ENCODE measurements at regions not wholly inside any gene's neighbourhood (a gene's known extent, or its start where the extent isn't known, plus 50 kb on each side); places are given as distances from the start of the nearest gene placed in this dataset.

DNA sequence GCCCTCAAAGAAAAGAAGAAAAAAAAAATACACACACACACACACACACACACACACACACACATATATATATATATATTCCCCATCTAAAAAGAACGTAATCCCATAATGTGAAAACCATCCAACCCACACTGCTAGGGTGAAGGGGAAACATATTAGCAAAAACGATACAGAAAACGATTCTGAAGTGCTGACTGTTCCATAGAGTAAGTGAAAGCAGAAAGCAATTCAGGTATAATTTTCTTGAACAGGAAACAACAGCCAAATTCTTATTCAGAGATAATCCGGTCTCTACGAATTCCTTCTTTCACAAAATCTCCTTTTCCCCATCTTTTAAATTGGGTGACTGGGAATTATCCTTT, 393.5 kb downstream of the NOVA1 start:
- no peak for DNase-seq (ENCODE audit: low spot score)

DNA sequence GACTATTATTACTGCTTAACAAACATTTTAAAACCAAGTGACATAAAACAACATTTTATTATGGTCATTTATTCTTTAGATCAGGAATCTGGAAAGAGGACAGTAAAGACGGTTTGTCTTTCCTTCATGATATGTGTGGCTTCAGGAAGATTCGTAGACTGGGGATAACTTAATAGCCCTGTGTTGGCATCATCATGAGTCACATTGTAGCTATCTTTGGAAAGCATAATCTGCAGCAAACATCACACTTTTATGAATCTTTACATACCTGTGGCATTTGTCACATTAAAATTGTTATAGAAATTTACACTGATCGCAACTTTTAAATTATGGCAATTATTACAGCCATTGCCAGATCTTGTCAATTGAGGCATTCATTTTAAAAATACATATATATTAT, 397.1 kb downstream of the NOVA1 start:
- no peak for DNase-seq (ENCODE audit: low spot score)

DNA sequence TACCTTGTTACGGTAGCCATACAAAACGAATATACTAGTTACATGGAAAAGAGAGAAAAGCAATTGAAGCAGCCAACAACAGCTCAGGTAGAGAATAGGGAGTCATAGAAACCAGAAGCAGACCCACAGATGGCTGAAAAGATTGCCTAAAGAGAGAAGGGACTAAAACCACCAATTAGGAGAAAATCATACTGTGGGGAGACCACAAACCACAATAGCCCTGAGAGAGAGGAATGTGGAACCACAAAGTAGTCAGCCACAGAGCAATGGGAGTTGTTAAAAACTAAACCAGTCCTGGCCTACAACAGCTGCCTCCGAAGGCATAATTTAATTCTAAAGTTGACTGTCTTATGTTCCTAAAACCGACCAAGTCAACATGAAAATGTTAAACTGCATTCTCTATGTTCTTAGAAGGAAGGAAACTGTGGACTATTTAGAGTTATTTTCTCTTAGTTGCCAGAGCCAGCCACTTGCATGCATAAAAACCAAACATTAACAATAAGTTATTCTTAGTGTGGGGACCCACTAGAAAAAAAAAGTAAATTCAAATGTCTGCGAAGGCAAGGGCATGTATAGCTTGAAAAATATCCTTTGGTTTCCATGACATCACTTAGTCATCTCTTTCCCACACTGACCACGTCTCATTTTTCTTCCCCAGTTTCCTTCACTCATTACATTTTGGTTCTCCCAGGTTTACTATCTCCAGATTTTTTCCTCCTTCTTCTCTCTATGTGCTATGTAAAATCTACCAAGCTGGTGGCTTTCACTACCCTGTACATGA, 398.1 kb downstream of the NOVA1 start:
- DNase-seq (ENCODE audit: low spot score), result no peak

DNA sequence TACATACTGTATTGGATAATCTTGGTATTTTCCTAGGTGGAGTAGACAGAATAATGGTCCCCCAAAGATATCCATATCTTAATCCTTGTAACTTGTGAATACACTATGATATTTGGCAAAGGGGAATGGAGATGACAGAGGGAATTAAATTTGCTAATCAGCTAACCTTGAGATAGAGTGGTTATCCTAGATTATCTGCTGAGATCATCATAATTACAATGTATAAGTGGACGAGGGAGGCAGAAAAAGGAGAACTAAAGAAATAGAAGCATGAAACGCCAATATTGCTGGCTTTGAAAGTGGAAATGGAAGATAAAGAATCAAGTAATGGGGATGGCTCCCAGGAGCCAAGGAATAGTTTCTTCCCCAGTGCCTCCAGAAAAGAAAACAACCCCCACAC, 398.7 kb downstream of the NOVA1 start:
- DNase-seq (ENCODE audit: low spot score), result no peak

DNA sequence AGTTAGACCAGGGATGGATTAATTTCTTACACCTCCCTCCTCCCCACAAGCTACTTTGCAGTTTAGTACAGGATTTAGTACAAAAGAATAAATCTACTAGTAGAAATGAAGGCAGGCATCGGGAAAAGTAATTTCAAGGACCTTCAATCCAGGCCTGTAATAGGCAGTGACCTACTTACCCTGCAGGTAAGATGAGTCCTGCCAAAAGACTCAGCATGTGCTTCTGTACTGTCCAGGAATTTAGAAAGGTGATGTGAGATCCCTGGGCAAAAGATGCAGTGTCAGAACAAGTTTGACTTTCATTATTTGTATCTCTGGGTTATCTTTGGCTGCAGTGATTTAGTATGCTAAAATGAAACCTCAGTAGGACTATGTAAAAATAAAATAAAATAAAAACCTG, 403.0 kb downstream of the NOVA1 start:
- no peak for DNase-seq (ENCODE audit: low spot score)

DNA sequence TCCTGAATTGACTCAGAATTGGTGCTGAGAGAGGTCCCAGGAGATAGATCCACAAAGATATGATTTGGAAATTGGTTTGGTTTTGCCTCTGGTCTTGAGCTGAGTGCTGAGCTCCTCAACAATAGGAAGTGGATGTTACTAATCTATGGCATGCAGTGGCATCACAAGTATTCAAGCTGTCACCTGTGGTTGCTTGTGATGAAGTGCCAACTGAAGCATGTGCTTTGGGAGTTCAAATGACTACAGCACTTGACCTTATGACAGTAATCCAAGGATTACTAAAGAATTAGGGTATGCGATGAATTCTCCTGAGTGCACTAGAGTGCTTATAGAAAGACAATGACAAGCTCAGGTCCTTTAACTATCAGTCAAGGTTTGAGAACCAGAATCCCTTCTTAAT, 406.2 kb downstream of the NOVA1 start:
- no peak for DNase-seq (ENCODE audit: low spot score)

DNA sequence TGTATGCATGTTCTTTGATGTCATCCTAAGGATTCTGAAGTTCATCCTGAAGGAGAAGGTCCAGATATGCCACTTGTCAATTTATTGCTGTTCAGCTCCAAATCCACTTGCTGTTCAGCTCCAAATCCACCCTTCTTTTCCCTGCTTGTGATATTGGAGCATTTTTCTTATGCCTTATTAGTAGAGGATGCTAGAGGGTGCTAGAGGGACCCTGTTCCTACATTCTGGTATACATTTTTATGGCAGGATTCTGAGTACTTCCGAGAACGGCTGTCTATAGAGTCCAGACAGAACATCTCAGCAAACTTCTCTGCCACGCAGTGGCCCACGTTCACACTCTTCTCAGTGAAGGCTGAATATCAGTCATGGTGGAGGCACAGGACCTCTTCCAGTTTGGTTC, 406.7 kb downstream of the NOVA1 start:
- DNase-seq (ENCODE audit: low spot score), result no peak

DNA sequence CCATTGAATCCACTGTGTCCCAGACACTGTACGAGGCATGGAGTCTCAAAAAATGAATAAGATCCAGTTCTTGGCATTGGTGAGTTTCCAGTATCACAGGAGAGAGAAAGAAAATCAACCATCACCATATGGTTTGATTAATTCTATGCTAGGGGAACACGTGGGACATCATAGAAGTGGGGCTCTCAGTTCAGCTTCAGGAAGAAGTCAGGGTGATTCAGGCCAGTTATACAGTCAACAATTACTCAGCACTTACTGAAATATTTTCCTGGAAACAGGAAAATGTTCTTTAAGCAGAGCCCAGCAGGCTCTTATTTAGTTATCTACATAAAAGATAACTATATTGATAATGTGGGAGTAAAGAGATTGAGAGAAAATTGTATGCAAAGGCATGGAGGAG, 407.2 kb downstream of the NOVA1 start:
- no peak for DNase-seq (ENCODE audit: low spot score)

DNA sequence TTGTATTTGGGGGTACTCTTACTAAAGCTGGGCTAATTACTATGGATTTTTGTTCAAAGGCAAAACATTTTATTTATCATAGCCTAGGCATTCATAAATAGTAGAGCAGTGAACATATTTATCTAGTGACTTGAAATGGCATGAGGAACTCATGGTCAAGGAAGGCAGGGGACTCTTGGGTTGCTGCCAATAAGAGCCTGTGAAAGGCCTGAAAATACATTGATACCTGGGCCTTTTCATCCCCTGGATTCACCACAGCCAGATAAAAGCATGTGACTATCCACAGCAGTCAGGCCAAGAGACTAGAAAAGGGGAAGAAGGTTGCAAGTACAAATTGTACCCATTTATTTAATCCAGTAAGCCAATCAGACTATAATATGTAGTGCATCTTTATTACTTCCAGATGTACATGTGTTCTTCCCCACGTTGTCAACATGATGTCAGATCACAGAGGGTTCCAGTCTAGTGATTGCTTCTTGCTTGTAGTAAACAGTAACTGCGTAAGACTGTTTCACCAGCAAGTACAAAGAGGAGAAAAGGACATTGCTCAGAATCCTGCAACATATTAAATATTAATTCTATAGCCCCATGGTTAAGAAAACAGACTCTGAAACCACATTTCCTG, 409.7 kb downstream of the NOVA1 start:
- DNase-seq (ENCODE audit: low spot score), result no peak

DNA sequence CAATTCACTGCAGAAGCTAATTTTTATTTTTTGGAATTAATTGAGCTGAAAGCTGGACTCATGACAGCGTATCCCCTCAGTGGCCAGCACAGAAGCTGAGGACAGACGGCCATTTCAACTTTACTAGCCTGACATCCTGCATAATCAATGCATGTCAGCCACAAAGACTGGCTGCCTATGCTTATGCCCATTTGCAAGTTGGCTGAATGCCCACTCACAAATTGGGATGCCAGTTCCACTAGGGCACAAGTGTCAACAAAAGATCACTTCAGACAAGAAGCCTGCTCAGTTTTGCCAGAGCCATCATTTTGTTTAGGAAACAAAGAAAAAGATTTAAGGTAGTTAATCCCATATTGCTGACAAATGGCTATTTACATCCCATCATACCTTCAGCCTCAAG, 417.6 kb downstream of the NOVA1 start:
- DNase-seq (ENCODE audit: low spot score), result no peak

DNA sequence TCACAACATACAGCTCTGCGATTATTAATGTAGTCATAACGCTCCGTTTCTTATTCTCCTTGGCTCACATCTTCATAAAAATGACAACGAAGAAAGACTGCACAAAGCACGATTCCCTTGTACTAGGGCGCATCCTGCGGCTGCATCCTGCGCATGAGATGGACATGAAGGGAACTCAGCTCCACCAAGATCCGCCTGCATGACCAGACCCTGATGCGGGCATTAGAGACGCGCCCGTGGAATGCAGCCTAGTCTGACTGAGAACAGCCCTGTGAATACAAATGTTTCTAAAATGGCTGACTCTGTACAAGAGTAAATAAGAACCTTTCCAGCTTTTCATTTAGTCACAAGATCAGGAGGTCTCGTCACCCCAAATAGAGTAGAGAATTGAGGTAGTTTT, 422.2 kb downstream of the NOVA1 start:
- no peak for DNase-seq (ENCODE audit: low spot score)

DNA sequence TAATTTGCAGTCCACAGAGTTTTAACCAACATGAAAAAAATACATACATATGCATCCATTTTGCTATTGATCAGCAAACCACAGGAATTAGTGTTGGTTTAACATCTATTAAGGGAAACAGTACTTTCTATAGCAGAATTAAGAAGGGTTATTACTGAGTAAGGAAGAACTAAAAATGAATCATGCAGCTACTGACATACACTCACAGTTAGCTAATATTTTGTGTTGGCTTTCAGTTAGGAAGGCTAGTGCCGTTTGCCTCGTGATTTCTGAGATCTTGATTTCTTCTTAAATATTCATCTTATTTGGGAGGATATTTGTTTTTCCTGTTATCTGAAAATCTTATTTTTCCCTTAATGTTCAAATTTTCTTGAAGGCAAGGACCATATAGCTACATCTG, 423.4 kb downstream of the NOVA1 start:
- no peak for DNase-seq (ENCODE audit: low spot score)

DNA sequence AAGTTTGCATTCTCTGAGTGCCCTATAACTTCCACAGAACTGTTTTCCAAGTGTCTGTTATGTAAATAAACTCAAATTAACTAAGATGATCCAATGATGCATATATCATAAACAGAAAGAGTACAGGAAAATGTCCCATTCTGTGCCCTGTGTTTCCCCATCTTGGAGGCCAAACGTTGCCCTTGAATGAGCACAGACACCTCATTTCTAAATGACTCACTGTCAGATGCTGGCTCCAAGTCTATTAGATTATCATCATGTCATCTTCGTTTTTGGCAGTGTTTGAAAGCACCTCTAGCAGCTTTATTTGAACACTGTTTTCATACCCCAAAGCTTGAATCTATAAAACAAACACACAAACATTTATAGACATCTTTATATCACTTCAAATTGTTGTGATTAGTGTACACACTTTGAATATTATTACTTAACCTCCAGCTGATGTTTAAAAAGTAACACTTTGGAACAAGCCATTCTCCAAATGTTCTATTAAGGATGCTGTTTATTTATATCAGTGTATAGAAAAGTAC, 424.2 kb downstream of the NOVA1 start:
- no peak for DNase-seq (ENCODE audit: low spot score)

DNA sequence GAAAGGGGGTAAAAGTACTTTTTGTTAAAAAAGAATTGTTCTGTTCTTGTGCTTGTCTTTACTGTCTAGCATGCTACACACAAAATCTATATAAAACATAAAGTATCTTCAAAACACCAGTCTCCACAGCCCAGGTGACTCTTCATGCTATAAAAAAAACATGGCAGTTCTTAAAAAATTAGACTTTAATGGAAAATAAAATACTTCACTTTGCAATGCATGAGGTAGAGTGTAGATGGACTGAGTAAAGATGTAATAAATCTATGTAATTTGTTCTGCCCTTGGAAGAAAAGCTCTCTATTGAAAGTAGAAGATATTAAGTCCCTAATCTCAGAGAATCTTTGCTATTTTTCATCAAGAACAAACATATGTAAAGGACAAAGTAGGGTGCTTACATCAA, 425.4 kb downstream of the NOVA1 start:
- no peak for DNase-seq (ENCODE audit: low spot score)

DNA sequence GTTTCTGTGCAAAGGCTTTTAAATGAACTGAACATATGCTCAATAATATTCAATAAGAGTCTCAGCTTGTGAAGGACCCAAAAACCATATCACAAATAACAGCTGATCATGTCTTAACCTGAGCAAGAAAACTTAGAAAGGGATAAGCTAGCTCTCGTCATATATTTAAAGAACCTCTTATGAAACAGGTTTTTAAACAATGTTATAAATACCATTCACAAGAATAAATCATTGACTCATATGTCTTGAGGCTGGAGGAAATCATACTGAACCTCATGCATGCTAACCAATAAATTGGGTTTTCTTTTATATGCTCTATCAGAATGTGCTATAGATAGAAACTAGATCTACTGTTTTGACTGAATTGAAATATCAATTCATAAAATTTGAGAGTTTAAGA, 426.9 kb downstream of the NOVA1 start:
- DNase-seq (ENCODE audit: low spot score), result no peak

DNA sequence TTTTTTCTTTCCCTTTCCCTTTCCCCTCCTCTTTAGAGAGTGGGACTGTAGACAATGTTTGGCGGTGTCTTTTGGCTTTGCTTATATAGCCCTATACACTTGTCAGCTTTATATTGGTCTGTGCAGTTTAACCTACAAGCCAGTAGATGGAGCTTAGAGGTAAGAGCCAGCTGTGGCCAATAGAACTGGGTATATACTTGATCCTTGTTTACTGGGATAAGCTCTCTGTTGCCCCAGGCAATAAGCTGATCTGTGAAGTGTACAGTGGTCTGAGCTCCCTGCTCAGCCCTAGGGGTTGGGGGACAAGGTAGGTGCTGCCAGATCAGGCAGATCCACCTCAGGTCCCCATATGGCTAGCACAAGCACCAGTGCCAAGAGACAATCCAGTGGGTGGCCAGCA, 434.1 kb downstream of the NOVA1 start:
- no peak for DNase-seq (ENCODE audit: low spot score)

DNA sequence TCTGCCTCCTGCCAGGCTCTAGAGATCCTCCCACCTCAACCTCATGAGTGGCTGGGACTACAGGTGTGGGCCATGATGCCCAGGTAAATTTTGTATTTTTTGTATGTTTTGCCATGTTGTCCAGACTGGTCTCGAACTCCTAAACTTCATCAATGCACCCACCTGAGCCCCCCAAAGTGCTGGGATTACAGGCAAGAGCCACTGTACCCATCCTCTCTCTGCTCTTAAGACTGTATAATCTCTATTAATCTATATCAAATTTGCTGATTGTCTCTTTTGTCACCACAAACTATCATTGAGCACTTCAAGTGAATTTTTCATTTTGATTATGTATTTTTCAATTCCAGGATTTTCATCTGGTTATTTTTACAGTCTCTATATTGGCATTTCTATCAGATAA, 440.3 kb downstream of the NOVA1 start:
- no peak for DNase-seq (ENCODE audit: low spot score)

DNA sequence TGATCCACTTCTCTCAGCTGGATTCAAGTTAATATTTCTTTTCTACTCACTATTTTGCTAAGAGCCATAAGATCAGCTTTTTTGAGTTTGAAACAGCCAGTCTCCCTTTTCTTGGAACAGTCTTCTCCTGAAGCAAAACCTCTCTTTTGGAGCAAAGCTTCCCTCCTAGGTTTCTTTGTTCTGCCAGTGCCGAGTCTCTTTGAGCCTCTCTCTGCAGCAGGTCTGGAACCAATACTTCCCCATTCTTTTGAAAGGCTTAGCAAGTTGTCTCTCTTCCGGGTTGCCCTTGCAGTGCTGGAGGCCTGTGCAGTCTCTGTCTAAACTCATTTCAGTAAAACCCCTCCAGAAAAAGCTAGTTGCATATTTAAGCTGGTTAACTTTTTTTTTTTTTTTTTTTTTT, 454.8 kb downstream of the NOVA1 start:
- no peak for DNase-seq (ENCODE audit: low spot score)

DNA sequence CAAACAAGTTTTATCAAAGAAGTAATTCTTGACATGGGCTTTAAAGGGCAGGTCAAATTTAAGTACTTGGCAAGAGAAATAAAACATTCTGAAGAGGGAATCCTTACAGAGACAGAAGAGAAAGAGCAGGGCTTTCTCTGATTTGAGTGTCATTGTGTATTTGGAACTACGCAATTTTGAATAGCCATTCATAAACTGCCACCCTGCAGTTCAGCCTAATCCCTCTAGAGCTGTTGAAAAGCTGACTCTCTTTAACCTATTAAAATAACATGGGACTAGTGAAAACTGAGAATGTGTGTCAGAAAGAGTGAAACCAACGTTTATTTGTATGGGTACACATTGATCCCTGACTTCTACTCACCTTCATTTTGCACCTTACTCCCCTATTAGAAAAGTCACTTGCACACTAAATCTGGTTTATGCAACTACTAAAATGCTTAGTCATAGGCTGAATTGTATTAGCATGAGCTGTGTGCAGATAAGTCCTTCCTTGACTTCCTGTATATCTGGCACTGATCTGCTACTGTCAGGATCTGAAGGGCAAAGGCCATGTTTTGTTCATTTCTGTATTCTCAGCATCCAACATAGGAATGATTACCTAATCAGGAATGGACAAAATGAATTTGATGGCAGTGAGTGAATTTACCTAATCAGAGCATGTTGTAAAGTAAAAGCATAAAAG, 458.9 kb downstream of the NOVA1 start:
- DNase-seq (ENCODE audit: low spot score), result no peak

DNA sequence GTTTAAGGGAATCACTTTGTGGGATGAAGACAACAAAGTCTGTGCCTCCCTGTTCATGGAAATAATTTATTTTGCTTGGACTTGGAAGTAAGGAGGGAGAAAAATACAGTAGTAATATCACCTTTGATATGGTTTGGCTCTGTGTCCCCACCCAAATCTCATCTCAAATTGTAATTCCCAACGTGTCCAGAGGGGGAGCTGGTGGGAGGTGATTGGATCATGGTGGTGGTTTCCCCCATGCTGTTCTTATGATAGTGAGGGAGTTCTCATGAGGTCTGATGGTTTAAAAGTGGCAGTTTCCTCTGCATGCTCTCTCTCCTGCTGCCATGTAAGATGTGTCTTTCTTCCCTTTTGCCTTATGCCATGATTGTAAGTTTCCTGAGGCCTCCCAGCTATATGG, 460.7 kb downstream of the NOVA1 start:
- no peak for DNase-seq (ENCODE audit: low spot score)

DNA sequence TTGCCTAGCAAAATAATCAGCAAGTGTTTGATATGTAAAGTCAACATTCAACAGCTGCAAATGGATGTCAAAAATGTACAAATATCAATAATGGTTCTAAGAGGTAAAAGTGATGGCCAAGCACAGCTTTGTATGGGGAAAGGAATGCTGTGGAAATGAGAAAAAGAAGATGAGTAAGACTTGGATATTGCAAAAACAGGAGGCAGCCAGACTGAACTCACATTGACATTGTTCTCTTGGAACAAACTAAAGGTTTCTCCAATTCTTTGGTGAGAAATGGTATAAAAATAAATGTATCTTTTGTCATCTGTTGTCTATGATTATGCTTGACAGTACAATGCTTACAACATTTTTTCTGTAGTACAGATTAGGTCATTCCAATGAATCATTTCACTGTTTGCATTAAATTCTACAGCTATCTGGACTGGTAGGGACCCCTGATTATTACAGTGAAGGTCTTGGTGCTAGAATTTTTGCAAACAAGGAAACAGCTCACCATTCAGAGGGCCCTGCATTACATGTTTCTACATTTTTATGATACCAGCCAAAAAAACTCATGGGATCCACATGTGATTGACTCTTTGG, 465.7 kb downstream of the NOVA1 start:
- DNase-seq (ENCODE audit: low spot score), result no peak

DNA sequence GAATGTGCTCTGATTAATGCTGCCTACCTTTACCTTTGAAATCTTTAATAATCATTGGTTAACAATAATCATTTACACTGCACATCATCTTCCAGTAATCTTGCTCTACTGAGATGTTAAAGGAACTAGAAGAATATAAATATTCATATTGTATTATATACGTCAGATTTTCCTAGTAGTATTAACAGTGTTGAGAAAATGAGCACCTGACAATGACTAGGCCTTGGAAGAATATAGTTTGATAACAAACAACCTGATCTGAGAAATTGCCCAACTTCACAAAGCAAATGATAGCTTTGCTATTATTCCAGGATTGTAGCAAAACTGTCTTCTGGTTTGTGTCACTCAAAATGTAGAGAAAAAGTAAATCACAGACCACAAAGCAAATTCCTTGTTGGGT, 467.1 kb downstream of the NOVA1 start:
- DNase-seq (ENCODE audit: low spot score), result no peak

Measured in AG08396 (cell line).